GM18526 (cell line): ENCODE measurements at regions not wholly inside any gene's neighbourhood (a gene's known extent, or its start where the extent isn't known, plus 50 kb on each side); places are given as distances from the start of the nearest gene placed in this dataset.

Experiments used
- POLR2A ChIP-seq: IDR thresholded peaks from 3 replicates; pipeline ENCODE4 v1.6.1; 2011; ENCODE audit not compliant: insufficient read length; ENCODE audit errors: extremely low read depth

- no peak for TF ChIP-seq POLR2A
These were observed 505.2 kb upstream of the NR5A2 start for GRCh38 chr1:199522338-199522737.

- TF ChIP-seq POLR2A = no peak
These were observed 504.6 kb upstream of the NR5A2 start for GRCh38 chr1:199522936-199523335.

- no peak for TF ChIP-seq POLR2A
These were observed 498.2 kb upstream of the NR5A2 start for GRCh38 chr1:199529324-199529723.

GRCh38 chr1:199545780-199546179 is 481.7 kb upstream of the NR5A2 start:
- TF ChIP-seq POLR2A = no peak

GRCh38 chr1:199546323-199546722 is 481.2 kb upstream of the NR5A2 start:
- no peak for TF ChIP-seq POLR2A

- TF ChIP-seq POLR2A = no peak
These were observed 478.1 kb upstream of the NR5A2 start for GRCh38 chr1:199549421-199549820.

GRCh38 chr1:199550199-199551065 is 477.1 kb upstream of the NR5A2 start:
- TF ChIP-seq POLR2A = no peak

- no peak for TF ChIP-seq POLR2A
These were observed 475.4 kb upstream of the NR5A2 start for GRCh38 chr1:199551967-199552565.

GRCh38 chr1:199553104-199553503 is 474.4 kb upstream of the NR5A2 start:
- TF ChIP-seq POLR2A = no peak

GRCh38 chr1:199561334-199561733 is 466.2 kb upstream of the NR5A2 start:
- no peak for TF ChIP-seq POLR2A

GRCh38 chr1:199573047-199573446 is 454.5 kb upstream of the NR5A2 start:
- no peak for TF ChIP-seq POLR2A

- no peak for TF ChIP-seq POLR2A
These were observed 452.6 kb upstream of the NR5A2 start for GRCh38 chr1:199574950-199575349.

- no peak for TF ChIP-seq POLR2A
These were observed 447.2 kb upstream of the NR5A2 start for GRCh38 chr1:199580300-199580699.

- TF ChIP-seq POLR2A = no peak
These were observed 442.1 kb upstream of the NR5A2 start for GRCh38 chr1:199585392-199585791.

- no peak for TF ChIP-seq POLR2A
These were observed 436.8 kb upstream of the NR5A2 start for GRCh38 chr1:199590708-199591107.

GRCh38 chr1:199591468-199591867 is 436.0 kb upstream of the NR5A2 start:
- TF ChIP-seq POLR2A = no peak

GRCh38 chr1:199593475-199593874 is 434.0 kb upstream of the NR5A2 start:
- no peak for TF ChIP-seq POLR2A
